Naive thymus-derived CD4-positive, alpha-beta T cell (primary cell): ENCODE measurements at regions not wholly inside any gene's neighbourhood (a gene's known extent, or its start where the extent isn't known, plus 50 kb on each side); places are given as distances from the start of the nearest gene placed in this dataset.

Experiments used
- ATAC-seq: fragments of 150-1000 bp; cut with Tn5 transposase; 2 replicates; pipeline ENCODE4 v1.10.0; 2021; ENCODE audit warnings: mild to moderate bottlenecking, moderate library complexity
- CTCF ChIA-PET: fragments of 350-600 bp; sonication (Branson Sonifier 250); formaldehyde crosslinking; loops from one replicate; lab custom pipeline; 2021; ENCODE audit warnings: antibody characterized with exemption; lab: Charles Lee
- POLR2A ChIA-PET: fragments of 350-600 bp; sonication (Branson Sonifier 250); formaldehyde crosslinking; loops from one replicate; lab custom pipeline; 2021; ENCODE audit warnings: antibody characterized with exemption, inconsistent platforms; lab: Charles Lee
- DNase-seq, 9 donors: peaks; one replicate each; pipeline versions ENCODE4 v3.0.0 to v3.0.0-alpha.2; 2020 to 2022; ENCODE audit warnings: mixed read lengths in 1 of 9
- H3K27ac ChIP-seq: one replicate; pipeline ENCODE4 v1.7.0; 2013; ENCODE audit warnings: mild to moderate bottlenecking, low read depth, low read length, moderate library complexity
- H3K27me3 ChIP-seq, 2 donors: one replicate each; pipeline ENCODE4 v1.7.0; 2013; ENCODE audit warnings: low read length in 2 of 2, mild to moderate bottlenecking in 2 of 2, moderate library complexity in 2 of 2; ENCODE audit not compliant: control insufficient read depth in 2 of 2, insufficient read depth in 2 of 2
- H3K36me3 ChIP-seq, 3 experiments: 1 replicate in 2 of 3; 2 replicates in 1 of 3; pipeline ENCODE4 v1.7.0; 2013; ENCODE audit warnings: low read length in 3 of 3, mild to moderate bottlenecking in 3 of 3, moderate library complexity in 1 of 3; ENCODE audit not compliant: insufficient read depth in 3 of 3, control insufficient read depth in 2 of 3
- H3K4me1 ChIP-seq, 2 donors: one replicate each; pipeline ENCODE4 v1.7.0; 2013; ENCODE audit warnings: low read length in 2 of 2, mild to moderate bottlenecking in 2 of 2, moderate library complexity in 1 of 2; ENCODE audit not compliant: control insufficient read depth in 2 of 2, insufficient read depth in 2 of 2
- H3K4me3 ChIP-seq: 2 replicates; pipeline ENCODE4 v1.7.0; 2013; ENCODE audit warnings: mild to moderate bottlenecking, low read length
- H3K9me3 ChIP-seq, 3 experiments: 1 replicate in 2 of 3; 2 replicates in 1 of 3; pipeline ENCODE4 v1.7.0; 2013; ENCODE audit warnings: low read length in 3 of 3; ENCODE audit not compliant: control insufficient read depth in 2 of 3
- H3K27ac Mint-ChIP-seq, 9 donors: one replicate each; pipeline ENCODE4 v1.8.0; 2020 to 2022; ENCODE audit warnings: mixed read lengths in 9 of 9, mild to moderate bottlenecking in 8 of 9, moderate library complexity in 5 of 9, inconsistent platforms in 2 of 9
- H3K27me3 Mint-ChIP-seq, 5 donors: one replicate each; pipeline ENCODE4 v1.8.0; 2021 to 2022; ENCODE audit warnings: mixed read lengths in 5 of 5, mild to moderate bottlenecking in 1 of 5
- H3K36me3 Mint-ChIP-seq, 5 donors: one replicate each; pipeline ENCODE4 v1.8.0; 2020 to 2022; ENCODE audit warnings: mixed read lengths in 5 of 5, mild to moderate bottlenecking in 3 of 5, inconsistent platforms in 1 of 5
- H3K4me1 Mint-ChIP-seq, 7 donors: one replicate each; pipeline ENCODE4 v1.8.0; 2020 to 2022; ENCODE audit warnings: mixed read lengths in 7 of 7, mild to moderate bottlenecking in 3 of 7, inconsistent platforms in 1 of 7
- H3K4me3 Mint-ChIP-seq, 10 donors: one replicate each; pipeline ENCODE4 v1.8.0; 2020 to 2022; ENCODE audit warnings: mild to moderate bottlenecking in 10 of 10, mixed read lengths in 10 of 10, moderate library complexity in 6 of 10, inconsistent platforms in 2 of 10
- H3K9me3 Mint-ChIP-seq, 11 donors: one replicate each; pipeline ENCODE4 v1.8.0; 2020 to 2022; ENCODE audit warnings: mixed read lengths in 11 of 11, mild to moderate bottlenecking in 4 of 11, inconsistent platforms in 1 of 11, moderate library complexity in 1 of 11
- intact Hi-C, 2 donors: fragments of 100-400 bp; cut with micrococcal nuclease; formaldehyde crosslinking; loops; one replicate each; pipeline ENCODE4 v1.15.1; 2023

GRCh38 chr11:97525273-97525672 is 1135.5 kb downstream of the JRKL start:
- no peaks in the 10 kb centered on the region for H3K4me1 Mint-ChIP-seq

GRCh38 chr11:97537407-97538150 is 1147.8 kb downstream of the JRKL start:
- ChIA-PET POLR2A (no interaction called here), CTCF (no interaction called here)
- ATAC-seq (no peak), DNase-seq (no peak)
- Histone ChIP-seq H3K4me3 (no peak overlapping the region), H3K27ac (no peak overlapping the region), H3K27me3 (no peaks in the 10 kb centered on the region), H3K9me3 (no peaks in the 10 kb centered on the region), H3K4me1 (no peaks in the 10 kb centered on the region), H3K36me3 (no peaks in the 10 kb centered on the region)
- no peak overlapping the region for H3K27ac Mint-ChIP-seq
- H3K4me1 Mint-ChIP-seq, result no peaks in the 10 kb centered on the region
- no peaks in the 10 kb centered on the region for H3K36me3 Mint-ChIP-seq
- no peak overlapping the region for H3K4me3 Mint-ChIP-seq
- H3K27me3 Mint-ChIP-seq, result no peaks in the 10 kb centered on the region
- intact Hi-C loops, result no loop called here
- peaks cover 0 to 15% (median 9%) of the 10 kb centered on the region in 11 donors for H3K9me3 Mint-ChIP-seq

More at GRCh38 chr11:97525273-97525672, 1135.5 kb downstream of the JRKL start:
- H3K4me1 ChIP-seq, result no peaks in the 10 kb centered on the region
- H3K27me3 ChIP-seq, result no peaks in the 10 kb centered on the region
- H3K4me3 Mint-ChIP-seq, result no peak overlapping the region
- intact Hi-C loops, result loop anchor here in 1 of 2 donors (10.0 kb wide), 1 partner anchor 60 kb away; no protein-coding TSS in a partner anchor
- POLR2A ChIA-PET, result no interaction called here
- CTCF ChIA-PET, result no interaction called here
- H3K9me3 Mint-ChIP-seq, result peaks cover 0 to 19% (median 4%) of the 10 kb centered on the region in 11 donors
- H3K27me3 Mint-ChIP-seq, result no peaks in the 10 kb centered on the region
- H3K4me3 ChIP-seq, result no peak overlapping the region
- ATAC-seq (no peak), DNase-seq (no peak)
- H3K36me3 ChIP-seq, result no peaks in the 10 kb centered on the region
- H3K27ac ChIP-seq, result no peak overlapping the region
- H3K36me3 Mint-ChIP-seq, result no peaks in the 10 kb centered on the region
- H3K9me3 ChIP-seq, result peaks cover 0 to 7% (median 0%) of the 10 kb centered on the region in 3 experiments
- no peak overlapping the region for H3K27ac Mint-ChIP-seq

- no peak overlapping the region for H3K4me3 Mint-ChIP-seq
These were observed 1154.6 kb downstream of the JRKL start for GRCh38 chr11:97544431-97544830.

GRCh38 chr11:97548280-97548679 is 1158.5 kb downstream of the JRKL start:
- no peaks in the 10 kb centered on the region for H3K36me3 Mint-ChIP-seq
- peaks cover 0 to 18% (median 4%) of the 10 kb centered on the region in 11 donors for H3K9me3 Mint-ChIP-seq
- no peaks in the 10 kb centered on the region for H3K36me3 ChIP-seq
- H3K27me3 Mint-ChIP-seq, result no peaks in the 10 kb centered on the region
- DNase-seq (no peak), ATAC-seq (no peak)
- ChIA-PET POLR2A (interaction anchor here (0.6 kb wide), 1 partner anchor 59 kb away, joined by 3 read pairs; no protein-coding TSS in a partner anchor), CTCF (no interaction called here)
- no peaks in the 10 kb centered on the region for H3K4me1 ChIP-seq
- H3K4me1 Mint-ChIP-seq, result peaks cover 0 to 1% (median 0%) of the 10 kb centered on the region in 7 donors
- no peaks in the 10 kb centered on the region for H3K27me3 ChIP-seq
- intact Hi-C loops, result no loop called here
- no peak overlapping the region for H3K4me3 ChIP-seq
- H3K27ac ChIP-seq, result no peak overlapping the region
- H3K4me3 Mint-ChIP-seq, result no peak overlapping the region
- no peaks in the 10 kb centered on the region for H3K9me3 ChIP-seq
- no peak overlapping the region for H3K27ac Mint-ChIP-seq

More at GRCh38 chr11:97544431-97544830, 1154.6 kb downstream of the JRKL start:
- Mint-ChIP-seq H3K27ac (no peak overlapping the region), H3K36me3 (no peaks in the 10 kb centered on the region), H3K9me3 (peaks cover 3 to 19% (median 12%) of the 10 kb centered on the region in 11 donors), H3K4me1 (no peaks in the 10 kb centered on the region), H3K27me3 (no peaks in the 10 kb centered on the region)
- no peak for ATAC-seq
- intact Hi-C loops, result no loop called here
- POLR2A ChIA-PET, result no interaction called here
- Histone ChIP-seq H3K9me3 (no peaks in the 10 kb centered on the region), H3K27ac (no peak overlapping the region), H3K4me1 (no peaks in the 10 kb centered on the region), H3K4me3 (no peak overlapping the region), H3K36me3 (no peaks in the 10 kb centered on the region), H3K27me3 (no peaks in the 10 kb centered on the region)
- no peak for DNase-seq
- CTCF ChIA-PET, result no interaction called here

DNA sequence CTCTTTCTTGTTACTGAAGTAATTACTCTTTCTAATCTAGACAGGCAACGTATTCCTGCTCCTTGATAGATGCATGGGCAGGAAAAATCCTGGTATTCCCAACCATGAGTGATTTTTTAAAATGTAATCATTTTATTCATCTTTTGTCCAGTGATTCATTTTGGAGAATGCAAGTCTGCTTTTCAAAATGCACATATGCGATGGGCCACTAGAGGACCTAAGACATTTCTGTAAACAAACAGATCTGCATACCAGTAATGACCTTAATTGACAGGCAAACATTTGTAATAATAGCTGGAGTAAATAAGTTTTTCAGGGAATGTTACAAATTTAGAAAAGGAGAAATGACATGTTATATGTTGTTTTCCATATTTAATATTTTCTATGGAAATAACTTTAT is 1167.6 kb downstream of the JRKL start:
- no peaks in the 10 kb centered on the region for H3K27me3 ChIP-seq
- no peak overlapping the region for H3K4me3 ChIP-seq
- no peak for ATAC-seq
- H3K4me1 ChIP-seq, result no peaks in the 10 kb centered on the region
- no peaks in the 10 kb centered on the region for H3K36me3 Mint-ChIP-seq
- no peak overlapping the region for H3K27ac ChIP-seq
- CTCF ChIA-PET, result no interaction called here
- no peak overlapping the region for H3K27ac Mint-ChIP-seq
- H3K36me3 ChIP-seq, result no peaks in the 10 kb centered on the region
- peaks cover 0 to 2% (median 0%) of the 10 kb centered on the region in 7 donors for H3K4me1 Mint-ChIP-seq
- no peak overlapping the region for H3K4me3 Mint-ChIP-seq
- intact Hi-C loops, result no loop called here
- H3K27me3 Mint-ChIP-seq, result no peaks in the 10 kb centered on the region
- H3K9me3 ChIP-seq, result no peaks in the 10 kb centered on the region
- no peak for DNase-seq
- POLR2A ChIA-PET, result no interaction called here
- H3K9me3 Mint-ChIP-seq, result peaks cover 0 to 19% (median 3%) of the 10 kb centered on the region in 11 donors

- Histone ChIP-seq H3K27ac (no peak overlapping the region), H3K9me3 (peaks cover 0 to 4% (median 0%) of the 10 kb centered on the region in 3 experiments), H3K4me1 (no peaks in the 10 kb centered on the region), H3K36me3 (no peaks in the 10 kb centered on the region), H3K27me3 (no peaks in the 10 kb centered on the region), H3K4me3 (no peak overlapping the region)
- ChIA-PET POLR2A (no interaction called here), CTCF (interaction anchor here (0.7 kb wide), 1 partner anchor 15 kb away, joined by 3 read pairs; no protein-coding TSS in a partner anchor)
- Mint-ChIP-seq H3K27ac (no peak overlapping the region), H3K27me3 (no peaks in the 10 kb centered on the region), H3K36me3 (peaks cover 0 to 7% (median 0%) of the 10 kb centered on the region in 5 donors), H3K9me3 (peaks cover 2 to 52% (median 16%) of the 10 kb centered on the region in 11 donors), H3K4me3 (no peak overlapping the region), H3K4me1 (no peaks in the 10 kb centered on the region)
- DNase-seq, result no peak
- ATAC-seq, result no peak
- intact Hi-C loops, result no loop called here
These were observed 1178.0 kb downstream of the JRKL start for GRCh38 chr11:97567801-97568200.

- intact Hi-C loops, result no loop called here
- H3K27me3 Mint-ChIP-seq, result no peaks in the 10 kb centered on the region
- no peak overlapping the region for H3K4me3 ChIP-seq
- no peaks in the 10 kb centered on the region for H3K36me3 ChIP-seq
- no peak overlapping the region for H3K27ac ChIP-seq
- H3K4me1 Mint-ChIP-seq, result no peaks in the 10 kb centered on the region
- no peak overlapping the region for H3K27ac Mint-ChIP-seq
- no peak for DNase-seq
- ChIA-PET POLR2A (no interaction called here), CTCF (no interaction called here)
- no peak overlapping the region for H3K4me3 Mint-ChIP-seq
- peaks cover 0 to 7% (median 0%) of the 10 kb centered on the region in 5 donors for H3K36me3 Mint-ChIP-seq
- H3K27me3 ChIP-seq, result no peaks in the 10 kb centered on the region
- peaks cover 2 to 67% (median 16%) of the 10 kb centered on the region in 11 donors for H3K9me3 Mint-ChIP-seq
- H3K9me3 ChIP-seq, result peaks cover 0 to 4% (median 0%) of the 10 kb centered on the region in 3 experiments
- ATAC-seq, result no peak
- no peaks in the 10 kb centered on the region for H3K4me1 ChIP-seq
These were observed 1180.8 kb downstream of the JRKL start for GRCh38 chr11:97570636-97571035.
